ENCODE measurements at regions not wholly inside any gene's neighbourhood (a gene's known extent, or its start where the extent isn't known, plus 50 kb on each side); places are given as distances from the start of the nearest gene placed in this dataset.
"Not testable (repeated sequence)": the region's sequence is repeated elsewhere in the genome, so short reads cannot be mapped to it uniquely, and the experiment has no call there.

DNA sequence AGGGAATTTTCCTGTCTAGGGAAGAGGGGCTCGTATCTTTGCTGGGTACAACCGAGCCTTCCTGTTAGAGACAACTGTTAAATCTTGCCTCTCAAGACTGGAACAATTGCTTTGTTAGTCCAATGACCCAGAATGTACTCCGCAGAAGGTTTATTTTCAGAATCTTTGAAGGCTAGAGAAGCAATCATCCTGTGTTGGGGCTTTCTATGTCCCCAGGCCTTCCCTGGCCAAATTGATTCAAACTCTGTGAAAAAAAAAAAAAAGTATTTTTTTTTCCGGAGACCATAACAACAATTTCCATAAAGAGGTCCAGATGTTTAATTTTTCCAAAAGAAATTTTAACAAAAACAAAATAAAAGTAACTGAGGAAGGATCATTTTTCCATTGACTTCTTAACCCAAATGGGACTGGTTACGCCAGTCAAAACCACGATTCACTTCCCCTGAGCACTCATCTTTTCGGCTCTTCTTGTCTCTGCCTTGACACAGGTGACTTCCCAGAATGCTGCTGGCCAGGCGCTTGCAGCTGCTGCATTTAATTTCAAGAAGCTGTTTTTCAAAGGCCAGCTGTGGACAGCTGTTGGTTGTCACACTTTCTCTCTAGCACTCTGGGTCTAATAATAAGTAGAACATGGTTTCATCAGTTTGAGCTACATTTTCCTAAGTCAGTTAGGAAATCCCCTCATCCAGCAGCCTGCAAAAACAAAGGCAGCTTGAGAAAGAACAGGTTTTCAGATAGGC, 81.6 kb upstream of the MANSC4 start:
- DNase-seq: no peak

DNA sequence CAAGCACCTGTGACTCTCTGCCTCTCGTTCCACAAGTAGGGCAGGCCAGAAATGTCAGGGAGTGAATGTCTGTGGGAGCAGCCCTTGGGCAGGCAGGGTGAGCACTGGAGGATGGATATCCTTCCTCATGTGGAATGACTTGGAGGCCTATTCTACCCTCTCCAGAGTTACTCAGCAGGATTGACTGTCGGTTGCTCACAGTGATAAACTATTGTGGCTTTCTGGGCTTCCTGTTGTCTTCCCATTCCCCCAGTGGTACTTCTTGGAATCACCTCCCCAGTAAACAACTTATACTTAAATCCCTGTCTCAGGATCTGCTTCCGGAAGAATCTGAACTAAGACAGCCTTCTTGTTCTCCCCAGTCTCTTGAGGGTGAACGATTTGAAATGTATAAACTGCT, 79.6 kb upstream of the MANSC4 start:
- DNase-seq: no peak

DNA sequence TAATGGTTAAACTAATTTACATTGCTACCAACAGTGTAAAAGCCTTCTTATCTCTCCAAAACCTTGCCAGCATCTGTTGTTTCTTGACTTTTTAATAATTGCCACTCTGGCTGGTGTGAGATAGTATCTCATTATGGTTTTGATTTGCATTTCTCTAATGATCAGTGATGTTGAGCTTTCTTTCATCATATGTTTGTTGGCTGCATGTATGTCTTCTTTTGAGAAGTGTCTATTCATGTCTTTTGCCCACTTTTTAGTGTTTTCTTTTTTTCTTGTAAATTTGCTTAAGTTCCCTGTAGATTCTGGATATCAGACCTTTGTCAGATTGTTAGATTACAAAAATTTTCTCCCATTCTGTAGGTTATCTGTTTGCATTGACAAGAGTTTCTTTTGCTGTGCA, 77.0 kb upstream of the MANSC4 start:
- DNase-seq: not testable (repeated sequence)

DNA sequence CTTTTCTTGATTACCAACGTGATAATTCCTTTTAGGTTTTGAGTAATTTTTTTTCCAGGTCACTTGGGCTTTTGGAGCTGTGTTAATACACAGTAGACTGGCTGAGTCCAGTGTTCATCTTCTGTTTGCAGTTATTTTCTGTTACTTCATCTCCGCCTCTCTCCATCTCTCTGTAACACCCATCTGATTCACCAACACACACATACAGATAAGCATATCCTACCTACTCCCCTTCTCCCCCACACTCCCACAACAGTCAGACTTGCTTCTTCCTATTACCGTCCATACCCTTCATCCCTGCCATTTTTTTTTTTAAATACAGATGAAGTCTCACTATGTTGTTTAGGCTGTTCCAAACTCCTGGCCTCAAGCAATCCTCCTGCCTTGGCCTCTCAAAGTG, 72.7 kb upstream of the MANSC4 start:
- DNase-seq: no peak

All from T1000 (cell line).